IMR-90 (cell line): ENCODE measurements at regions not wholly inside any gene's neighbourhood (a gene's known extent, or its start where the extent isn't known, plus 50 kb on each side); places are given as distances from the start of the nearest gene placed in this dataset.

Experiments
- ATAC-seq: fragments of 200-7000 bp; cut with Tn5 transposase; 2 replicates; pipeline ENCODE4 v1.9.1; 2020; ENCODE audit warnings: low read depth, mild to moderate bottlenecking, moderate library complexity
- BruUV-seq: library from RNA; stranded (reverse); fragments of 400-500 nt; replicated peaks from 2 replicates; lab custom pipeline; 2021; lab: Mats Ljungman, UMichigan
- CTCF ChIA-PET: fragments of 300-600 bp; formaldehyde crosslinking; extraction: SDS; loops from one replicate; lab custom pipeline; 2021; ENCODE audit warnings: antibody characterized with exemption; lab: Yijun Ruan, JAX
- POLR2A ChIA-PET: fragments of 300-600 bp; sonication (Branson Sonifier 250); formaldehyde crosslinking; loops from one replicate; lab custom pipeline; 2022; ENCODE audit warnings: antibody characterized with exemption; ENCODE audit not compliant: unreplicated experiment; lab: Charles Lee
- DNase-seq: peaks from one replicate; pipeline ENCODE4 v3.0.0; 2013
- H2AFZ ChIP-seq: replicated peaks from 2 replicates; pipeline ENCODE3; 2013; ENCODE audit warnings: low read length, mild to moderate bottlenecking; ENCODE audit not compliant: poor library complexity
- H2AK5ac ChIP-seq: 2 replicates; pipeline ENCODE4 v1.6.1; 2013; ENCODE audit warnings: low read depth, low read length, inconsistent platforms
- H2AK9ac ChIP-seq: replicated peaks from 2 replicates; pipeline ENCODE3; 2013; ENCODE audit warnings: mild to moderate bottlenecking, low read depth, low read length, moderate library complexity; ENCODE audit not compliant: poor library complexity
- H2BK120ac ChIP-seq: 2 replicates; pipeline ENCODE4 v1.6.1; 2013; ENCODE audit warnings: low read depth, low read length, inconsistent platforms
- H2BK15ac ChIP-seq: 3 replicates; pipeline ENCODE4 v1.6.1; 2013; ENCODE audit warnings: low read depth, low read length, inconsistent platforms
- H2BK20ac ChIP-seq: 2 replicates; pipeline ENCODE4 v1.6.1; 2013; ENCODE audit warnings: low read depth, mild to moderate bottlenecking, inconsistent platforms, low read length, moderate library complexity
- H2BK5ac ChIP-seq: 2 replicates; pipeline ENCODE4 v1.6.1; 2013; ENCODE audit warnings: mild to moderate bottlenecking, low read depth, low read length, inconsistent platforms; ENCODE audit not compliant: poor library complexity, severe bottlenecking
- H3K14ac ChIP-seq: replicated peaks from 2 replicates; pipeline ENCODE4 v1.6.1; 2013; ENCODE audit warnings: low read depth, low read length, inconsistent platforms
- H3K18ac ChIP-seq: 2 replicates; pipeline ENCODE4 v1.6.1; 2013; ENCODE audit warnings: low read depth, low read length, control low read depth
- H3K23ac ChIP-seq: 2 replicates; pipeline ENCODE4 v1.6.1; 2013; ENCODE audit warnings: low read depth, low read length, inconsistent platforms
- H3K27ac ChIP-seq: 2 replicates; pipeline ENCODE4 v1.5.1; 2013; ENCODE audit warnings: mild to moderate bottlenecking, control low read depth, low read length; ENCODE audit not compliant: insufficient read depth
- H3K27me3 ChIP-seq: 2 replicates; pipeline ENCODE4 v1.6.1; 2013; ENCODE audit warnings: low read length; ENCODE audit not compliant: control insufficient read depth, insufficient read depth
- H3K36me3 ChIP-seq: 2 replicates; pipeline ENCODE4 v1.6.1; 2013; ENCODE audit warnings: low read length, mixed read lengths; ENCODE audit not compliant: control insufficient read depth, insufficient read depth
- H3K4ac ChIP-seq: 2 replicates; pipeline ENCODE4 v1.6.1; 2013; ENCODE audit warnings: low read depth, low read length, inconsistent platforms
- H3K4me1 ChIP-seq: 2 replicates; pipeline ENCODE4 v1.6.1; 2013; ENCODE audit warnings: low read length, mixed read lengths; ENCODE audit not compliant: control insufficient read depth, insufficient read depth
- H3K4me2 ChIP-seq: 2 replicates; pipeline ENCODE4 v1.6.1; 2013; ENCODE audit warnings: low read depth, mild to moderate bottlenecking, control low read depth, low read length, moderate library complexity
- H3K4me3 ChIP-seq: 2 replicates; pipeline ENCODE4 v1.5.1; 2013; ENCODE audit warnings: low read depth, mild to moderate bottlenecking, control low read depth, low read length, moderate library complexity; ENCODE audit not compliant: insufficient read depth
- H3K56ac ChIP-seq: 2 replicates; pipeline ENCODE4 v1.6.1; 2013; ENCODE audit warnings: low read length, inconsistent platforms; ENCODE audit not compliant: insufficient read depth; ENCODE audit errors: extremely low read depth
- H3K79me1 ChIP-seq, 2 experiments: 2 replicates each; pipeline ENCODE4 v1.6.1; 2013; ENCODE audit warnings: low read length in 2 of 2, inconsistent platforms in 1 of 2, low read depth in 1 of 2
- H3K9ac ChIP-seq: 2 replicates; pipeline ENCODE4 v1.6.1; 2013; ENCODE audit warnings: low read depth, low read length, control low read depth
- H3K9me1 ChIP-seq: 2 replicates; pipeline ENCODE4 v1.6.1; 2013; ENCODE audit warnings: low read length, inconsistent platforms; ENCODE audit not compliant: insufficient read depth
- H3K9me3 ChIP-seq: 2 replicates; pipeline ENCODE4 v1.6.1; 2013; ENCODE audit warnings: low read length; ENCODE audit not compliant: control insufficient read depth, insufficient read depth
- H4K20me1 ChIP-seq: 2 replicates; pipeline ENCODE4 v1.6.1; 2013; ENCODE audit warnings: low read length, inconsistent platforms; ENCODE audit not compliant: insufficient read depth
- H4K5ac ChIP-seq: 2 replicates; pipeline ENCODE4 v1.6.1; 2013; ENCODE audit warnings: mild to moderate bottlenecking, low read depth, low read length, control low read depth
- H4K8ac ChIP-seq, 2 experiments: 2 replicates each; pipeline ENCODE4 v1.6.1; 2013; ENCODE audit warnings: low read depth in 2 of 2, low read length in 2 of 2, control low read depth in 1 of 2, inconsistent platforms in 1 of 2
- H4K91ac ChIP-seq: 2 replicates; pipeline ENCODE4 v1.6.1; 2013; ENCODE audit warnings: low read depth, low read length, inconsistent platforms; ENCODE audit not compliant: insufficient read depth
- BHLHE40 ChIP-seq: fragments of 150-350 bp; IDR thresholded peaks from 2 replicates; pipeline ENCODE4 v1.6.1; 2016; ENCODE audit warnings: mild to moderate bottlenecking, low read depth, low read length
- CTCF ChIP-seq: conservative IDR thresholded peaks from 2 replicates; pipeline ENCODE4 v1.5.1; 2012; ENCODE audit warnings: mild to moderate bottlenecking, low read depth, low read length, improper control_type of control experiment
- ELK1 ChIP-seq: fragments of 150-350 bp; IDR thresholded peaks from 2 replicates; pipeline ENCODE4 v1.6.1; 2016; ENCODE audit warnings: low read depth, mild to moderate bottlenecking, low read length, moderate library complexity, borderline replicate concordance
- FOS ChIP-seq: fragments of 150-350 bp; IDR thresholded peaks from 2 replicates; pipeline ENCODE4 v1.6.1; 2016; ENCODE audit warnings: low read depth, low read length
- NFE2L2 ChIP-seq: fragments of 150-350 bp; IDR thresholded peaks from 2 replicates; pipeline ENCODE4 v1.6.1; 2016; ENCODE audit warnings: low read depth, mild to moderate bottlenecking, low read length
- POLR2A ChIP-seq: IDR thresholded peaks from 2 replicates; pipeline ENCODE4 v1.6.1; 2012; ENCODE audit warnings: mild to moderate bottlenecking, low read depth, low read length
- RFX5 ChIP-seq: IDR thresholded peaks from 2 replicates; pipeline ENCODE4 v1.8.0; 2012; ENCODE audit warnings: low read depth, mild to moderate bottlenecking, low read length, moderate library complexity
- USF2 ChIP-seq: fragments of 150-350 bp; IDR thresholded peaks from 2 replicates; pipeline ENCODE4 v1.6.1; 2017; ENCODE audit warnings: mild to moderate bottlenecking, antibody characterized with exemption, low read length, low read depth
- WGBS, 2 experiments: methylation state at CpG; one replicate each; pipeline versions ENCODE4 v1.1.5 to v1.1.7; 2013; ENCODE audit warnings: missing lambda C conversion rate in 2 of 2; ENCODE audit not compliant: insufficient read length in 1 of 2; ENCODE audit errors: extremely low coverage in 2 of 2; 5-methylcytosine and 5-hydroxymethylcytosine counted together
- dilution Hi-C: fragments of 300-500 bp; cut with HindIII; formaldehyde crosslinking; loops from one replicate; pipeline ENCODE4 v1.14.3; 2018; ENCODE audit warnings: low sequenced_read_pairs; ENCODE audit not compliant: unreplicated experiment
- in situ Hi-C: fragments of 300-500 bp; cut with MboI; formaldehyde crosslinking; loops from 3 replicates; pipeline ENCODE4 v1.14.3; 2019; ENCODE audit warnings: low sequenced_read_pairs, inconsistent platforms, mixed read lengths
- intact Hi-C: fragments of 100-400 bp; cut with micrococcal nuclease; formaldehyde crosslinking; loops from 2 replicates; pipeline ENCODE4 v1.10.0; 2022

- Histone ChIP-seq H4K20me1 (no peaks in the 10 kb centered on the region), H2AK9ac (no peak overlapping the region), H3K4me3 (no peak overlapping the region), H4K5ac (no peak overlapping the region), H3K4me2 (no peak overlapping the region), H2BK5ac (no peak overlapping the region), H2AFZ (no peak overlapping the region), H3K4me1 (no peaks in the 10 kb centered on the region), H3K18ac (no peak overlapping the region), H3K23ac (no peak overlapping the region), H4K8ac (no peak overlapping the region), H3K9me3 (no peaks in the 10 kb centered on the region; the same call in 1 of the 2 replicates), H3K14ac (no peak overlapping the region), H2BK20ac (no peak overlapping the region), H4K91ac (no peak overlapping the region), H3K9ac (no peak overlapping the region), H3K56ac (no peak overlapping the region), H3K4ac (no peak overlapping the region), H3K79me1 (no peaks in the 10 kb centered on the region), H3K36me3 (no peaks in the 10 kb centered on the region), H3K27me3 (peaks cover 24% of the 10 kb centered on the region), H3K27ac (no peak overlapping the region), H2BK15ac (no peak overlapping the region), H3K9me1 (no peaks in the 10 kb centered on the region), H2AK5ac (no peak overlapping the region), H2BK120ac (no peak overlapping the region)
- in situ Hi-C loops (no loop called here), intact Hi-C loops (no loop called here), dilution Hi-C loops (no loop called here)
- BruUV-seq, result no TSS peak
- no peak for ATAC-seq
- ChIA-PET CTCF (no interaction called here), POLR2A (no interaction called here)
- WGBS, 2 experiments, result no CpG with 5 or more reads among the region's 3 CpGs
- no peak for DNase-seq
- no peak for TF ChIP-seq RFX5
- no peak for TF ChIP-seq BHLHE40
- no peak for TF ChIP-seq POLR2A
- TF ChIP-seq USF2, result no peak
- no peak for TF ChIP-seq FOS
- TF ChIP-seq CTCF, result no peak
- no peak for TF ChIP-seq ELK1
- TF ChIP-seq NFE2L2, result no peak
Measured at GRCh38 chr13:44030615-44031014, 150.9 kb downstream of the LACC1 start.
